ENCODE measurements at regions not wholly inside any gene's neighbourhood (a gene's known extent, or its start where the extent isn't known, plus 50 kb on each side); places are given as distances from the start of the nearest gene placed in this dataset.
"Not testable (repeated sequence)": the region's sequence is repeated elsewhere in the genome, so short reads cannot be mapped to it uniquely, and the experiment has no call there.

DNA sequence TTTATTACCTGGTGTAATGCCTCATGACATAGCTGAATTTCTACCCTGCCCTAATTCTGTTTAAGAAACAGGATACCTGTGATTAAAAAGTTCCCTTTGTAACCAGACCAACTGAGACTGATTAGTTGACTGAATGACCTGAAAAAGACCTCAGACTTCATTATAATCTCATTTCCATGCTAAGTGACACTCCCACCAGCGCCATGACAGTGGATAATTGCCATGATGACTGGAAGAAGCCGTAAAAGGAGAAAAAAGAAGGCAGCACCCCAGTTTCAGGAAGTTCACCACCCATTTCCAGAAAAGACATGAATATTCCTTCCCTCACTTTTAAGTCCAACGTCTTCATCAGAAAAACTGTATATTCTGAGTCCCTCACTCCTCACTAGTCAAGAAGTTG lies 125.6 kb upstream of the HS3ST4 start:
- DNase-seq (ENCODE audit: low read depth in 4 of 4, low spot score in 3 of 4), result no peak

DNA sequence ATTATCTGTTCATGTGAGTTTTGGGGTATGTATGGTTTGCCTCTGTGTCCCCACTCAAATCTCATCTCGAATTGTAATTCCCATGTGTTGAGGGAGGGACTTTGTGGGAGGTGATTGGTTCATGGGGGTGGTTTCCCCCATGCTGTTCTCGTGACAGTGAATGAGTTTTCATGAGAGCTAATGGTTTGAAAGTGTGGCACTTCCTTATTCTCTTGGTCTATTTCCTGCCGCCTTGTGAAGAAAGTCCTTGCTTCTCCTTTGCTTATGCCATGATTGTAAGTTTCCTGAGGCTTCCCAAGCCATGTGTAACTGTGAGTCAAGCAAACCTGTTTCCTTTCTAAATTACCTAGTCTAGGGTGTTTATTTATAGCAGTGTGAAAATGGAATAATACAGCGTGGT lies 128.1 kb upstream of the HS3ST4 start:
- DNase-seq (ENCODE audit: low read depth in 4 of 4, low spot score in 3 of 4), result no peak

DNA sequence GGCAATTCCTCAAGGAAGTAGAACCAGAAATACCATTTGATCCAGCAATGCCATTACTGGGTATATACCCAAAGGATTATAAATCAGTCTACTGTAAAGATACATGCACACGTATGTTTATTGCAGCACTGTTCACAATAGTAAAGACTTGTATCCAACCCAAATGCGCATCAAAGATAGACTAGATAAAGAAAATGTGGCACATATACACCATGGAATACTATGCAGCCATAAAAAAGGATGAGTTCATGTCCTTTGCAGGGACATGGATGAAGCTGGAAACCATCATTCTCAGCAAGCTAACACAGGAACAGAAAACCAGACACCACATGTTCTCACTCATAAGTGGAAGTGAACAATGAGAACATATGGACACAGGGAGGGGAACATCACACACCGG lies 130.0 kb upstream of the HS3ST4 start:
- DNase-seq (ENCODE audit: low read depth in 4 of 4, low spot score in 3 of 4), result not testable (repeated sequence)

- DNase-seq (ENCODE audit: low read depth in 4 of 4, low spot score in 3 of 4), result not testable (repeated sequence)
Measured at GRCh38 chr16:25556968-25557312, 134.8 kb upstream of the HS3ST4 start.

- not testable (repeated sequence) for DNase-seq (ENCODE audit: low read depth in 4 of 4, low spot score in 3 of 4)
Measured at GRCh38 chr16:25556289-25556967, 135.3 kb upstream of the HS3ST4 start.

DNA sequence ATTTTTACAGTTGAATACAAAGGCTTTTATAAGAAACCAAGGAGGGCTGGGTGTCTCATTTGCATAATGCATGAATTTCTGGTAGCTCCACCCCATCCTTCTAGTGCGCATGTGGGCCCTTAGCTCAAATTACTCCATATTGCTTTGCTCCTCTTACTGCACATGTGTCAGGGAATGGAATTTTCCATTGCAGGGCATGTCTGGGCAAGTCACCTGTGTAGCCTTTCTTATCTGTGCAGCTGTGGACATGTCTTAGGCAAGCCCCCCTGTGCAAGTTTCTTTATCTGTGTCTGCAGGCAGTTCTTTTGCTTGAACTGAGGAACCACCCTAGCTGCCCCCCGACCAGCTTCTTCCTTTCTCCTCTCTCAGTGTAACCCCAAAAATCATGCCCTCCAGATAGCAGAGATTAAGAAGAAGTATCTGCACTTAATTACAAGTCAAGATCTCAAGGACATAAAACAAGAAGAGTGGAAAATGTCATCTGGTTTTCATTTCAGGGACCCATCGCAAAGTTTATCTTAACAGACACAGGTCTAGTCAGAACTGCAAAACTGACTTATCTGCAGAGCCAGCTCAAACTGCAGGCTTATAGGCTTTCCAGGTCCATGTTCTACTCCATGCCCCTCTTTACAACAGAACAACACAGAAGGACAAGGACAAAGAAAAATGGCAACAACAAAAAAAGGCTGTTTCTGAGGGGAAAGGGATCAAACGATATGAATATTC lies 137.9 kb upstream of the HS3ST4 start:
- no peak for DNase-seq (ENCODE audit: low read depth in 4 of 4, low spot score in 3 of 4)

DNA sequence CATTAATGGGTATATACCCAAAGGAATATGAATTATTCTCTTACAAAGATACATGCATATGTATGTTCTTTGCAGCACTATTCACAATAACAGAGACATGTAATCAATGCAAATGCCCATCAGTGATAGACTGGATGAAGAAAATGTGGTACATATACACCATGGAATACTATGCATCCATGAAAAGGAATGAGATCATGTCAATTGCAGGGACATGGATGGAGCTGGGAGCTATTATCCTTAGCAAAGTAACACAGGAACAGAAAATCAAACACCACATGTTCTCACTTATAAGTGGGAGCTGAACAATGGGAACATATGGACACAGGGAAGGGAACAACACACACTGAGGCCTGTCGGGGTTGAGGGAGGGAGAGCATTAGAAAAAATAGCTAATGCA lies 141.1 kb upstream of the HS3ST4 start:
- no peak for DNase-seq (ENCODE audit: low read depth in 4 of 4, low spot score in 3 of 4)

DNA sequence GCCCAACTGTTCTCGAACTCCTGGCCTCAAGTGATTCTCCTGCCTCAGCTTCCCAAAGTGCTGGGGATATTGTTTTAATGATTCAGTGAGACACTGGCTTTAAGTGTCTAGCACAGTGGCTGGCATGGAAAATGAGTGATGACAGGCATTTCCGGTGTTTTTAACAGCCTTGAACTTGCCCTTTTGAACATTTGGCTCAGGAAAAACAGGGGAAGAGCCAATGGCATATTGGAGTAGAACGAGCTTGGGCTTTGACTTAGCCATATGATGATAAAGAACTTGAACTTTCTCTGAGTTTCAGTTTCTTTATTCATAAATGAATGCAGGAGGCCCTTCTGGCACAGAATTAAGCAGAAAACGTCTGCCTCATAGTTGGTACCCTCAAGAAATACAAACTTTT lies 145.0 kb upstream of the HS3ST4 start:
- DNase-seq (ENCODE audit: low read depth in 4 of 4, low spot score in 3 of 4), result no peak

DNA sequence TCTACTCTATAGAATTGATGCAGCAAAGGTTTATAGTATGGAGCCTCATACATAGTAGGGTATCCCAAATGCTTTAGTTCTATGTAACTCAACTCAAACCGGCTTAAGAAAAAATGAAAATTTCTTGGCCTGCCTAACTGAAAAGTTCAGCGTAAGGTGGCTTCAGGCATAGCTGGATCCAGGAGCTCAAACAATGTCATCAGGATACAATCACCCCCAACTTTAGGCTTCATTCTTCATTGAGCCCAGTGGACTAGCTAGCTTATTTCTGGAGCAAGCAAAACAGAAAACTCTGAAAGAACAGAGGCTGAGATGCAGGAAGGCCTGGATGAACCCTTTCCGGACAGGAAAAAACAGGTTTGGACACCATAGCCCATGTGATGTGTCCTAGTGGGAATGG lies 147.5 kb upstream of the HS3ST4 start:
- DNase-seq (ENCODE audit: low read depth in 4 of 4, low spot score in 3 of 4), result no peak

DNA sequence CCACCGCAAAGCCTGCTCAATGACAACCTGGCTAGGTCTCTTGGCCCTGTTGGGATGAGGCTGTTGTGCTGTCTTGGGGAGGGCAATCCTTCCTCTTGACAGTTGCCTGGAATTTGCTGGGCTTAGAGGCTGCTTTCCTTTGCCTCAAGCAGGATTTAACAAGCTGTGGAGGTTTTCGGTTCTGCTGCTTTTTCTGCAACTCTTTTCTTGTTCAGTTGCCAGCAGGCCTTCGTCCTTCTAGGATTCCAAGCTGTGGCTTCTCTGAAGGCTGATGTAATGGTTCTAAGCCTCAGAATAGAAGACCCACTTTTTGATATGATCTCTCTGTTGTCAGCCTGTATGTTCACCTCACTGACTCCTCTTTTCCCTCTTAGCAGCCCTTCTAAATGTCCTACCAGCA lies 149.5 kb upstream of the HS3ST4 start:
- no peak for DNase-seq (ENCODE audit: low read depth in 4 of 4, low spot score in 3 of 4)

DNA sequence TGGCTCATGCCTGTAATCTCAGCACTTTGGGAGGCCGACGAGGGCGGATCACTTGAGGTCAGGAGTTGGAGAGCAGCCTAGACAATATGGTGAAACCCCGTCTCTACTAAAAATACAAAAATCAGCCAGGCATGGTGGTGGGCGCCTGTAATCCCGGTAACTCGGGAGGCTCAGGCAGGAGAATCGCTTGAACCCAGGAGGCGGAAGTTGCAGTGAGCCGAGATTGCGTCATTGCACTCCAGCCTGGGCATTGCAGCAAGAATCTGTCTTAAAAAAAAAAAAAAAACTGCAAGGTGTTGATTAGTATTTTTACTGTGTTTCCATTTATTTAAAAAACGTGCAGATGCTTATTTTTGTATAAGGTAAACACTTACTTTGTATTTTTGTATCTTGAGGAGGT lies 152.0 kb upstream of the HS3ST4 start:
- DNase-seq (ENCODE audit: low read depth in 4 of 4, low spot score in 3 of 4), result not testable (repeated sequence)

- no peak for DNase-seq (ENCODE audit: low read depth in 4 of 4, low spot score in 3 of 4)
Measured at GRCh38 chr16:25523183-25523582, 168.6 kb upstream of the HS3ST4 start.

GRCh38 chr16:25512041-25512440 lies 179.7 kb upstream of the HS3ST4 start:
- DNase-seq (ENCODE audit: low read depth in 4 of 4, low spot score in 3 of 4), result no peak

GRCh38 chr16:25509456-25509855 lies 182.3 kb upstream of the HS3ST4 start:
- no peak for DNase-seq (ENCODE audit: low read depth in 4 of 4, low spot score in 3 of 4)

DNA sequence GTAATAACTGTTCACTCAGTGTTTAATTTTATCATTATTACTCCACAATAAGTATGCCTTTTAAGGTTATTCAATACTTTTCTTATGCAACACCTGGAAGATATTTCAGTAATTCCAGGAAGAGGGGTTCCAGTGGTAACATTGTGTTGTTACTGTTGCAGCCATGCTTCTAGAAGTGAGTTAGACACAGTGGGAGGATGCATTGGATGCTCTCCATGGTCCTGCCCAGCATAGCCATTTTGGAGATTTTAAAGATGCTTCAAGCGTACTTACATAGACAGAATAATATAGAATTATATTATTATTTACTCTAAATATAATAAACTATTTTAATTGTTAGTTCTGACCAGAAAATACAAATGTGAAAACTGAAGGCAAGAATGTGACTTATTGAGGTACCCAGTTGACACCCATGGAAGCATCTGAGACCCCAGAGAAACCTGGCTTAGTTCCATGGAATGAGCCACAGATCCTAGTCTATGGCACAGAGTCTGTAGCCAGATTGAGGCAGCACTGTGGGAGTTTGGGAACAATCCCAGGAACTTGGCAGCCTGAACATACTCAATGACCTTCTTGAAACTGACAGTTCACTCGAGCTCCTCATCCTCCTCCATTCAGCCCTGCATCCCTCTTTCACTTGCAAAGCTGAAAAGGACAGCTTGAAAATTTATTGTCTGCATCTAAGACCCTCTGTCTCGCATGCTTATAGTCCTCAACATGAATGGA lies 190.1 kb upstream of the HS3ST4 start:
- no peak for DNase-seq (ENCODE audit: low read depth in 4 of 4, low spot score in 3 of 4)

- no peak for DNase-seq (ENCODE audit: low read depth in 4 of 4, low spot score in 3 of 4)
Measured at GRCh38 chr16:25494292-25494691, 197.5 kb upstream of the HS3ST4 start.

GRCh38 chr16:25493136-25493811 lies 198.5 kb upstream of the HS3ST4 start:
- DNase-seq (ENCODE audit: low read depth in 4 of 4, low spot score in 3 of 4), result no peak

GRCh38 chr16:25488435-25488834 lies 203.3 kb upstream of the HS3ST4 start:
- no peak for DNase-seq (ENCODE audit: low read depth in 4 of 4, low spot score in 3 of 4)

- DNase-seq (ENCODE audit: low read depth in 4 of 4, low spot score in 3 of 4), result no peak
Measured at GRCh38 chr16:25487888-25488287, 203.9 kb upstream of the HS3ST4 start.

DNA sequence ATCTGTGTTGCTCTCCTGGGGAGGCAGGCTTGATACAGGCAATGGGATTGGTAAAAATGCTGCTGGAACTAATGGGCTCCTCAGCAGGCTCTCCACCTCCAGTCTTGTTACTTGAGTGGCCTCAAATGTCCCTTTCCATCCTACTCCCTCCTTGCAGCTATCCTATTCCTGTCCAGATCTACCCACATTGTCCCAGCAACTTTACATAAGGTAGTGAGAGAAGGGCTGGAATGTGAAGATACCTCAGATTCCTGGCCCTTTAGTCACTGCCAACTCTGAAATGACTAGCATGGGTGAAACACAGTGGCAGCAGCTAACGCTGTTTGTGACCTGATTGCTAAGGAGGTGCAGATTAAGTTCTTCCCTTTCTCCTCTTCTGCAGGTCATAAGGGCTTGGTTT lies 210.1 kb upstream of the HS3ST4 start:
- no peak for DNase-seq (ENCODE audit: low read depth in 4 of 4, low spot score in 3 of 4)

GRCh38 chr16:25478476-25478875 lies 213.3 kb upstream of the HS3ST4 start:
- no peak for DNase-seq (ENCODE audit: low read depth in 4 of 4, low spot score in 3 of 4)
